A673 (cell line): ENCODE measurements at regions not wholly inside any gene's neighbourhood (a gene's known extent, or its start where the extent isn't known, plus 50 kb on each side); places are given as distances from the start of the nearest gene placed in this dataset.

Experiments used
- EZH2 ChIP-seq: fragments of 200-600 bp; sonication (generic); IDR thresholded peaks from 2 replicates; pipeline ENCODE4 v1.6.1; 2017; ENCODE audit warnings: borderline replicate concordance, low read depth, mild to moderate bottlenecking, mixed read lengths, antibody characterized with exemption, low read length; ENCODE audit not compliant: poor library complexity, severe bottlenecking
- TF ChIP-seq, protein P1 (sequence below): fragments of 300-800, 200-600 bp; sonication (generic); conservative IDR thresholded peaks from 2 replicates; pipeline ENCODE4 v1.5.1; 2017; ENCODE audit warnings: low read depth, mild to moderate bottlenecking, antibody characterized with exemption, low read length, moderate library complexity, mixed read lengths

DNA sequence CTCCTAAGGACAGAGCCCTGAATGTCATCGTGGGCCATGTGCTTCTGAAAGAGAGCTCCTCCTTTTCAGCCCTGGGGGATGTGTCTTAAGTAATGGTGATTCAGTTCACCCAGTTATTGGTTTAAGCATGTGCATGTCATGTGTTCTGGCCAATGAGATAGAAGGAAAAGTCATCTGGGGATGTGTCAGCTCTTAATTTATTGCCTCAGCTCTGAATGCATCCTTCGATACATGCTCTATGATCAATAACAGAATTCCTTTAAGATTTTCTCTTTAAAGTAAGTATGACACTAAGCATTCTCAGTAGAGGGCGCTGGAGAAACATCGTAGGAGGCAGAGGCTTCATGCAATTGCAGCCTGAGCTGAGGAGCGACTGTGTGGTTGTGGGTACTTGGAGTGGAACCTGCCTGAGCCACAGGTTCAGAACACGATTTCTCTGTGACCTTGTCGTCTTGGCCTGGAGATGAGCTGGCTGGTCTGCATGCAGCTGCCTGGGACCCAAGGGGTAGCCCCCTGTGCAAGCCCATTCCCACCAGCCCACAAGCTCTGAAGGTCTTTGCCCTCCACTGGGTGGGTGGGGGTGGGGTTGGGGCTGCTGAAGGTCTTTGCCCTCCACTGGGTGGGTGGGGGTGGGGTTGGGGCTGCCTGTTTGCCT lies 69.5 kb downstream of the C3orf38 start:
- TF ChIP-seq, protein P1, sequence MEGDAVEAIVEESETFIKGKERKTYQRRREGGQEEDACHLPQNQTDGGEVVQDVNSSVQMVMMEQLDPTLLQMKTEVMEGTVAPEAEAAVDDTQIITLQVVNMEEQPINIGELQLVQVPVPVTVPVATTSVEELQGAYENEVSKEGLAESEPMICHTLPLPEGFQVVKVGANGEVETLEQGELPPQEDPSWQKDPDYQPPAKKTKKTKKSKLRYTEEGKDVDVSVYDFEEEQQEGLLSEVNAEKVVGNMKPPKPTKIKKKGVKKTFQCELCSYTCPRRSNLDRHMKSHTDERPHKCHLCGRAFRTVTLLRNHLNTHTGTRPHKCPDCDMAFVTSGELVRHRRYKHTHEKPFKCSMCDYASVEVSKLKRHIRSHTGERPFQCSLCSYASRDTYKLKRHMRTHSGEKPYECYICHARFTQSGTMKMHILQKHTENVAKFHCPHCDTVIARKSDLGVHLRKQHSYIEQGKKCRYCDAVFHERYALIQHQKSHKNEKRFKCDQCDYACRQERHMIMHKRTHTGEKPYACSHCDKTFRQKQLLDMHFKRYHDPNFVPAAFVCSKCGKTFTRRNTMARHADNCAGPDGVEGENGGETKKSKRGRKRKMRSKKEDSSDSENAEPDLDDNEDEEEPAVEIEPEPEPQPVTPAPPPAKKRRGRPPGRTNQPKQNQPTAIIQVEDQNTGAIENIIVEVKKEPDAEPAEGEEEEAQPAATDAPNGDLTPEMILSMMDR: peak; percentile 84
- TF ChIP-seq EZH2: no peak
